Uterus (tissue), 3 donors: ENCODE measurements at regions not wholly inside any gene's neighbourhood (a gene's known extent, or its start where the extent isn't known, plus 50 kb on each side); places are given as distances from the start of the nearest gene placed in this dataset.

Source experiments
- DNase-seq, 2 donors: peaks; one replicate each; pipeline ENCODE4 v3.0.0-alpha.2; 2019 to 2020
- H3K27ac ChIP-seq, 2 donors: fragments of 200-600 bp; sonication (generic); 1 replicate in 1 of 2; 2 replicates in 1 of 2; pipeline ENCODE4 v1.5.1; 2016 to 2018
- H3K27me3 ChIP-seq, 2 donors: fragments of 200-600 bp; sonication (generic); one replicate each; pipeline ENCODE4 v1.5.1; 2018 to 2019; ENCODE audit warnings: control low read depth in 1 of 2
- H3K36me3 ChIP-seq, 2 donors: fragments of 200-600 bp; sonication (generic); one replicate each; pipeline ENCODE4 v1.5.1; 2019; ENCODE audit warnings: control low read depth in 1 of 2
- H3K4me1 ChIP-seq, 2 donors: fragments of 200-600 bp; sonication (generic); one replicate each; pipeline ENCODE4 v1.5.1; 2018 to 2019; ENCODE audit warnings: control low read depth in 1 of 2
- H3K4me3 ChIP-seq, 2 donors: fragments of 200-600 bp; sonication (generic); 1 replicate in 1 of 2; 2 replicates in 1 of 2; pipeline ENCODE4 v1.5.1; 2018 to 2019; ENCODE audit warnings: mild to moderate bottlenecking in 1 of 2
- H3K9me3 ChIP-seq, 2 donors: fragments of 200-600 bp; sonication (generic); one replicate each; pipeline ENCODE4 v1.5.1; 2019; ENCODE audit warnings: control low read depth in 1 of 2
- POLR2A ChIP-seq, 2 donors: fragments of 450-650 bp; IDR thresholded peaks; one replicate each; pipeline ENCODE4 v1.6.1; 2016; ENCODE audit warnings: antibody characterized with exemption in 2 of 2, mild to moderate bottlenecking in 1 of 2, moderate library complexity in 1 of 2
- intact Hi-C: fragments of 100-400 bp; cut with DNase I; formaldehyde crosslinking; loops from one replicate; pipeline ENCODE4 v1.15.1; 2023; ENCODE audit warnings: low total_unique reads
- TF ChIP-seq, protein P1 (sequence below), 4 experiments: fragments of 200-600 bp in 2 of 4; fragments of 450-650 bp in 2 of 4; sonication (generic) in 2 of 4; IDR thresholded peaks; one replicate each; pipeline ENCODE4 v1.5.1; 2016 to 2019; ENCODE audit warnings: antibody characterized with exemption in 4 of 4, mild to moderate bottlenecking in 2 of 4, moderate library complexity in 1 of 4
- donor health status: DM: yes; HTN: yes; CAD: no.

- Histone ChIP-seq H3K9me3 (no peaks in the 10 kb centered on the region), H3K4me3 (no peak overlapping the region), H3K27ac (no peak overlapping the region), H3K36me3 (no peaks in the 10 kb centered on the region), H3K4me1 (no peaks in the 10 kb centered on the region), H3K27me3 (no peaks in the 10 kb centered on the region)
- no peak for TF ChIP-seq POLR2A (IDR thresholded peaks at IDR 0.05)
- TF ChIP-seq, protein P1, sequence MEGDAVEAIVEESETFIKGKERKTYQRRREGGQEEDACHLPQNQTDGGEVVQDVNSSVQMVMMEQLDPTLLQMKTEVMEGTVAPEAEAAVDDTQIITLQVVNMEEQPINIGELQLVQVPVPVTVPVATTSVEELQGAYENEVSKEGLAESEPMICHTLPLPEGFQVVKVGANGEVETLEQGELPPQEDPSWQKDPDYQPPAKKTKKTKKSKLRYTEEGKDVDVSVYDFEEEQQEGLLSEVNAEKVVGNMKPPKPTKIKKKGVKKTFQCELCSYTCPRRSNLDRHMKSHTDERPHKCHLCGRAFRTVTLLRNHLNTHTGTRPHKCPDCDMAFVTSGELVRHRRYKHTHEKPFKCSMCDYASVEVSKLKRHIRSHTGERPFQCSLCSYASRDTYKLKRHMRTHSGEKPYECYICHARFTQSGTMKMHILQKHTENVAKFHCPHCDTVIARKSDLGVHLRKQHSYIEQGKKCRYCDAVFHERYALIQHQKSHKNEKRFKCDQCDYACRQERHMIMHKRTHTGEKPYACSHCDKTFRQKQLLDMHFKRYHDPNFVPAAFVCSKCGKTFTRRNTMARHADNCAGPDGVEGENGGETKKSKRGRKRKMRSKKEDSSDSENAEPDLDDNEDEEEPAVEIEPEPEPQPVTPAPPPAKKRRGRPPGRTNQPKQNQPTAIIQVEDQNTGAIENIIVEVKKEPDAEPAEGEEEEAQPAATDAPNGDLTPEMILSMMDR (IDR thresholded peaks at IDR 0.05): no peak
- intact Hi-C loops: no loop called here
- DNase-seq: no peak
Observed at GRCh38 chr7:25763463-25763860, 388.5 kb upstream of the NFE2L3 start.

DNA sequence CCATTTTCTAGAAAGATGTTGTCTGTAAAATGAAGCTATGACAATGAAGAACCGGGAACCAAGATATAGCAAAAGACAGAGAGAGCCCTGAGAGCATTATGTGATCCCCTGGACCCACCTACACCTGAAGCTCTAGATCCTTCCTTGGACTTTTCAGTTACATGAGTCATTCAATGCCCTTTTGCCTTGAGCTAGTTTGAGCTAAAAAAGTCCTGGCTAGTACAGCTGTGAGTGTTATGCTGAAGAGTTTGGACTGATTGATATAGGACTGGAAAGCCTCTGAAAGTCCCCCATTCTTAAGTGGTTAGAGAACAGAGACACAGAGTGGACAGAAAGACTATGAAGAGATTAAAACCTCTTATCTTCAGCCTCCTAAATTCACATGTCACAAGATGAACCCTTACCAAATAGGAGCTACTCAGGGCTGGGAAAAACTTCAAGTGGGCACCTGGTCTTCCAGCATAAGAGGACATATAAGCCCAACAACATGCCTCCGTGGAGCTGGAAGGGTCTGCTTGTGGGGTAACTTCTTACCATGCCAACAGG is 386.8 kb upstream of the NFE2L3 start:
- Histone ChIP-seq H3K4me3 (no peak overlapping the region), H3K27ac (peak overlapping the region in 1 of 2 donors; percentile 23), H3K36me3 (no peaks in the 10 kb centered on the region), H3K4me1 (no peaks in the 10 kb centered on the region), H3K9me3 (no peaks in the 10 kb centered on the region), H3K27me3 (no peaks in the 10 kb centered on the region)
- no peak for TF ChIP-seq POLR2A (IDR thresholded peaks at IDR 0.05)
- TF ChIP-seq, protein P1 (IDR thresholded peaks at IDR 0.05): no peak
- intact Hi-C loops: no loop called here
- DNase-seq: no peak

- Histone ChIP-seq H3K9me3 (no peaks in the 10 kb centered on the region), H3K4me3 (no peak overlapping the region), H3K36me3 (no peaks in the 10 kb centered on the region), H3K27ac (peak overlapping the region; percentile 56 to 66), H3K4me1 (no peaks in the 10 kb centered on the region), H3K27me3 (no peaks in the 10 kb centered on the region)
- DNase-seq: no peak
- intact Hi-C loops: no loop called here
- no peak for TF ChIP-seq POLR2A (IDR thresholded peaks at IDR 0.05)
- TF ChIP-seq, protein P1 (IDR thresholded peaks at IDR 0.05): no peak
Observed at GRCh38 chr7:25770235-25770634, 381.8 kb upstream of the NFE2L3 start.

DNA sequence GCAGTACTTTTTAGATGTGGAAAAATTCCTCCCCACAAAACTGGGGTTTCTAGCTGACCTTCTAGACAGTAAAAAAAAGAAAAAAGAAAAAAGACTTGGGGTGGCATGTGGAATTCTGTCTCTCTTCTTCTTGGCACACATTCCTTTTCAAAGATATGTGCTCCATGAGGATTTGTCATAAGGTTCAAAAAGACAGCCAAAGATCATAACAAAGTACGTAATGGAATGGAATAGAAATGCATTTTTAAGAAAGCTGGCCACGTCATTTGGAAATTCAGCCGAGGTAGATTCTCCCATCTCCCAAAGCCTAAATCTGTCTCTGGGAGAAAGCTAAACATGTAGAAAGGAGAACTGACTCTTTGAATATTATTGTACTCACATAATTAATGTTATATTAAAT is 381.3 kb upstream of the NFE2L3 start:
- Histone ChIP-seq H3K9me3 (no peaks in the 10 kb centered on the region), H3K27ac (peak overlapping the region; percentile 56 to 66), H3K27me3 (no peaks in the 10 kb centered on the region), H3K36me3 (no peaks in the 10 kb centered on the region), H3K4me3 (no peak overlapping the region), H3K4me1 (no peaks in the 10 kb centered on the region)
- DNase-seq: no peak
- no peak for TF ChIP-seq POLR2A (IDR thresholded peaks at IDR 0.05)
- TF ChIP-seq, protein P1 (IDR thresholded peaks at IDR 0.05): no peak
- intact Hi-C loops: no loop called here

DNA sequence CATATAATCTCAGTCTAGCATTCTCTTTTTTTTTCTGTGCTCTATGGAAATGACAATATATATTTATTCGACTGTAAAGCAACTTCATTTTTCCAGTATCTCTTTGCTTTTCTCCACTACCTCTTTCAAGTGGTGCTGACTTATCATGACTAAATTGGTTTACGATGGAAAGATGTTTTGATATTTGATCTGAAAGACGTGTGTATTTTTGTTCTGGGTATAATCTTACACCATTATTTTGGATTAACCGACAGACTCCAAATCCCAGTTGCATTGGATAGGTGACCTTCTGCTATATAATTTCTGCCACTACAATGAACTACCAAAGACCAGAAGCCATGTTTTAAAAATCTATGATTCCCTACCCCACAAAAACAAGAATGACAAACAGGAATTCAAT is 380.5 kb upstream of the NFE2L3 start:
- H3K4me3 ChIP-seq: no peak overlapping the region
- no peaks in the 10 kb centered on the region for H3K9me3 ChIP-seq
- no peaks in the 10 kb centered on the region for H3K4me1 ChIP-seq
- no peaks in the 10 kb centered on the region for H3K36me3 ChIP-seq
- TF ChIP-seq, protein P1 (IDR thresholded peaks at IDR 0.05): no peak
- no peak for TF ChIP-seq POLR2A (IDR thresholded peaks at IDR 0.05)
- intact Hi-C loops: no loop called here
- H3K27me3 ChIP-seq: no peaks in the 10 kb centered on the region
- no peak for DNase-seq
- no peak overlapping the region for H3K27ac ChIP-seq
